ENCODE measurements at regions not wholly inside any gene's neighbourhood (a gene's known extent, or its start where the extent isn't known, plus 50 kb on each side); places are given as distances from the start of the nearest gene placed in this dataset.

- POLR2A ChIA-PET: no interaction called here
- H3K9me3 ChIP-seq (ENCODE audit: control insufficient read depth in 1 of 2, insufficient read depth in 1 of 2, low read depth in 1 of 2, low read length in 2 of 2): no peaks in the 10 kb centered on the region
- no peaks in the 10 kb centered on the region for H3K27me3 ChIP-seq (ENCODE audit: insufficient read depth, low read length)
- no peaks in the 10 kb centered on the region for H4K20me1 ChIP-seq (ENCODE audit: insufficient read depth)
- CTCF ChIA-PET: no interaction called here
- no peak overlapping the region for H3K4me2 ChIP-seq (ENCODE audit: low read length)
- no peaks in the 10 kb centered on the region for H3K4me1 ChIP-seq (ENCODE audit: control insufficient read depth in 1 of 2, insufficient read depth in 2 of 2, low read length in 2 of 2)
- no peak overlapping the region for H3K9ac ChIP-seq (ENCODE audit: low read length)
- H3K36me3 ChIP-seq (ENCODE audit: control insufficient read depth in 1 of 2, insufficient read depth in 2 of 2, low read length in 2 of 2): no peaks in the 10 kb centered on the region
- ATAC-seq: no peak
- H3K27ac ChIP-seq (ENCODE audit: low read depth, low read length): no peak overlapping the region
- BruUV-seq (replicated peaks): no TSS peak
- RAD21 ChIA-PET (ENCODE audit: low non-redundant PET in 1 of 2, low total read pairs in 2 of 2, uncharacterized antibody in 2 of 2, unreplicated experiment in 2 of 2): no interaction called here
- TF ChIP-seq ZFX (IDR thresholded peaks at IDR 0.05) (no peak), FOSL1 (IDR thresholded peaks at IDR 0.05; ENCODE audit: low read depth) (no peak)
- no peaks in the 10 kb centered on the region for H3K79me2 ChIP-seq (ENCODE audit: insufficient read depth, low read length)
- DNase-seq (ENCODE audit: low read depth, low spot score): no peak
- no peak overlapping the region for H3K4me3 ChIP-seq (replicated peaks in 1 of 2; ENCODE audit: low read depth in 1 of 2, low read length in 2 of 2)
- no peaks in the 10 kb centered on the region for H3K9me2 ChIP-seq (ENCODE audit: insufficient read depth)
- intact Hi-C loops (cut with micrococcal nuclease): no loop called here
- H2AFZ ChIP-seq (ENCODE audit: low read depth, low read length, poor library complexity, severe bottlenecking): no peak overlapping the region
Observed at GRCh38 chr5:105413406-105413990, 1850.9 kb upstream of the NUDT12 start.

- Histone ChIP-seq H2AFZ (ENCODE audit: low read depth, low read length, poor library complexity, severe bottlenecking) (peak overlapping the region; percentile 37), H4K20me1 (ENCODE audit: insufficient read depth) (no peaks in the 10 kb centered on the region), H3K9ac (ENCODE audit: low read length) (no peak overlapping the region), H3K4me2 (ENCODE audit: low read length) (no peak overlapping the region), H3K27ac (ENCODE audit: low read depth, low read length) (no peak overlapping the region), H3K9me3 (ENCODE audit: control insufficient read depth in 1 of 2, insufficient read depth in 1 of 2, low read depth in 1 of 2, low read length in 2 of 2) (no peaks in the 10 kb centered on the region), H3K9me2 (ENCODE audit: insufficient read depth) (no peaks in the 10 kb centered on the region), H3K4me3 (replicated peaks in 1 of 2; ENCODE audit: low read depth in 1 of 2, low read length in 2 of 2) (no peak overlapping the region), H3K79me2 (ENCODE audit: insufficient read depth, low read length) (no peaks in the 10 kb centered on the region), H3K36me3 (ENCODE audit: control insufficient read depth in 1 of 2, insufficient read depth in 2 of 2, low read length in 2 of 2) (no peaks in the 10 kb centered on the region), H3K27me3 (ENCODE audit: insufficient read depth, low read length) (no peaks in the 10 kb centered on the region), H3K4me1 (ENCODE audit: control insufficient read depth in 1 of 2, insufficient read depth in 2 of 2, low read length in 2 of 2) (no peaks in the 10 kb centered on the region)
- CTCF ChIA-PET: no interaction called here
- no TSS peak for BruUV-seq (replicated peaks)
- RAD21 ChIA-PET (ENCODE audit: low non-redundant PET in 1 of 2, low total read pairs in 2 of 2, uncharacterized antibody in 2 of 2, unreplicated experiment in 2 of 2): no interaction called here
- POLR2A ChIA-PET: no interaction called here
- no peak for DNase-seq (ENCODE audit: low read depth, low spot score)
- intact Hi-C loops (cut with micrococcal nuclease): no loop called here
- ATAC-seq: no peak
- TF ChIP-seq ELF1 (IDR thresholded peaks at IDR 0.05; ENCODE audit: borderline replicate concordance, low read depth) (no peak), POLR2A (IDR thresholded peaks at IDR 0.05; ENCODE audit: borderline replicate concordance, extremely low read depth, insufficient read depth, insufficient read length) (no peak), CEBPB (IDR thresholded peaks at IDR 0.05; ENCODE audit: low read depth) (no peak), EZH2phosphoT487 (IDR thresholded peaks at IDR 0.05; ENCODE audit: borderline replicate concordance) (no peak), ATF3 (IDR thresholded peaks at IDR 0.05) (no peak), RAD21 (IDR thresholded peaks at IDR 0.05; ENCODE audit: low read depth) (no peak), SIN3A (IDR thresholded peaks at IDR 0.05; ENCODE audit: low read depth) (no peak), ZFX (IDR thresholded peaks at IDR 0.05) (no peak), SP1 (IDR thresholded peaks at IDR 0.05; ENCODE audit: low read depth) (no peak), EZH2 (IDR thresholded peaks at IDR 0.05) (no peak), ZNF274 (IDR thresholded peaks at IDR 0.05; ENCODE audit: low read depth, low read length) (no peak), YY1 (IDR thresholded peaks at IDR 0.05; ENCODE audit: extremely low read depth, insufficient replicate concordance, low read depth, low read length) (no peak), FOSL1 (IDR thresholded peaks at IDR 0.05; ENCODE audit: low read depth) (no peak), CTCF (IDR thresholded peaks at IDR 0.05 in 2 of 3, conservative IDR thresholded peaks at IDR 0.05 in 1 of 3; ENCODE audit: borderline replicate concordance in 1 of 3, insufficient read depth in 1 of 3, low read depth in 2 of 3, low read length in 2 of 3) (no peak), MAX (IDR thresholded peaks at IDR 0.05) (no peak), EGR1 (IDR thresholded peaks at IDR 0.05; ENCODE audit: low read depth) (no peak), TCF7L2 (IDR thresholded peaks at IDR 0.05; ENCODE audit: borderline replicate concordance, extremely low read depth, insufficient read depth, insufficient read length) (no peak), POLR2AphosphoS5 (IDR thresholded peaks at IDR 0.05; ENCODE audit: low read depth, low read length) (no peak)
Observed at GRCh38 chr5:105409695-105410094, 1847.1 kb upstream of the NUDT12 start.

All from HCT116 (cell line).